ENCODE measurements at regions not wholly inside any gene's neighbourhood (a gene's known extent, or its start where the extent isn't known, plus 50 kb on each side); places are given as distances from the start of the nearest gene placed in this dataset.

GRCh38 chr1:172928412-172928811 lies 122.3 kb downstream of the TNFSF18 start:
- no peak for DNase-seq (ENCODE audit: low spot score)
- in situ Hi-C loops (cut with MboI; ENCODE audit: low sequenced_read_pairs, unreplicated experiment) = no loop called here
- no peak for TF ChIP-seq CTCF (IDR thresholded peaks at IDR 0.05; ENCODE audit: borderline replicate concordance, control extremely low read depth, extremely low read depth, insufficient read depth, missing control alignments)

- TF ChIP-seq CTCF (IDR thresholded peaks at IDR 0.05; ENCODE audit: borderline replicate concordance, control extremely low read depth, extremely low read depth, insufficient read depth, missing control alignments) = no peak
- no peak for DNase-seq (ENCODE audit: low spot score)
- in situ Hi-C loops (cut with MboI; ENCODE audit: low sequenced_read_pairs, unreplicated experiment) = no loop called here
Observed at GRCh38 chr1:172929006-172929405, 121.7 kb downstream of the TNFSF18 start.

GRCh38 chr1:172930142-172930541 lies 120.6 kb downstream of the TNFSF18 start:
- no peak for TF ChIP-seq CTCF (IDR thresholded peaks at IDR 0.05; ENCODE audit: borderline replicate concordance, control extremely low read depth, extremely low read depth, insufficient read depth, missing control alignments)
- DNase-seq (ENCODE audit: low spot score) = no peak
- in situ Hi-C loops (cut with MboI; ENCODE audit: low sequenced_read_pairs, unreplicated experiment) = no loop called here

GRCh38 chr1:172931340-172931739 lies 119.4 kb downstream of the TNFSF18 start:
- DNase-seq (ENCODE audit: low spot score) = no peak
- no peak for TF ChIP-seq CTCF (IDR thresholded peaks at IDR 0.05; ENCODE audit: borderline replicate concordance, control extremely low read depth, extremely low read depth, insufficient read depth, missing control alignments)
- in situ Hi-C loops (cut with MboI; ENCODE audit: low sequenced_read_pairs, unreplicated experiment) = no loop called here

GRCh38 chr1:172931761-172932160 lies 119.0 kb downstream of the TNFSF18 start:
- in situ Hi-C loops (cut with MboI; ENCODE audit: low sequenced_read_pairs, unreplicated experiment) = no loop called here
- TF ChIP-seq CTCF (IDR thresholded peaks at IDR 0.05; ENCODE audit: borderline replicate concordance, control extremely low read depth, extremely low read depth, insufficient read depth, missing control alignments) = no peak
- no peak for DNase-seq (ENCODE audit: low spot score)

- DNase-seq (ENCODE audit: low spot score) = no peak
- no peak for TF ChIP-seq CTCF (IDR thresholded peaks at IDR 0.05; ENCODE audit: borderline replicate concordance, control extremely low read depth, extremely low read depth, insufficient read depth, missing control alignments)
- in situ Hi-C loops (cut with MboI; ENCODE audit: low sequenced_read_pairs, unreplicated experiment) = no loop called here
Observed at GRCh38 chr1:172932981-172933380, 117.8 kb downstream of the TNFSF18 start.

- TF ChIP-seq CTCF (IDR thresholded peaks at IDR 0.05; ENCODE audit: borderline replicate concordance, control extremely low read depth, extremely low read depth, insufficient read depth, missing control alignments) = no peak
- DNase-seq (ENCODE audit: low spot score) = no peak
- in situ Hi-C loops (cut with MboI; ENCODE audit: low sequenced_read_pairs, unreplicated experiment) = no loop called here
Observed at GRCh38 chr1:172934417-172934762, 116.4 kb downstream of the TNFSF18 start.
